PFSK-1 (cell line): ENCODE measurements at regions not wholly inside any gene's neighbourhood (a gene's known extent, or its start where the extent isn't known, plus 50 kb on each side); places are given as distances from the start of the nearest gene placed in this dataset.

Experiments
- POLR2AphosphoS5 ChIP-seq: IDR thresholded peaks from 2 replicates; pipeline ENCODE4 v1.6.1; 2012; ENCODE audit warnings: low read depth, mild to moderate bottlenecking, control low read depth, low read length, moderate library complexity
- SIN3A ChIP-seq: IDR thresholded peaks from 2 replicates; pipeline ENCODE4 v1.6.1; 2012; ENCODE audit warnings: mild to moderate bottlenecking, low read length, moderate library complexity, borderline replicate concordance; ENCODE audit not compliant: insufficient read depth

DNA sequence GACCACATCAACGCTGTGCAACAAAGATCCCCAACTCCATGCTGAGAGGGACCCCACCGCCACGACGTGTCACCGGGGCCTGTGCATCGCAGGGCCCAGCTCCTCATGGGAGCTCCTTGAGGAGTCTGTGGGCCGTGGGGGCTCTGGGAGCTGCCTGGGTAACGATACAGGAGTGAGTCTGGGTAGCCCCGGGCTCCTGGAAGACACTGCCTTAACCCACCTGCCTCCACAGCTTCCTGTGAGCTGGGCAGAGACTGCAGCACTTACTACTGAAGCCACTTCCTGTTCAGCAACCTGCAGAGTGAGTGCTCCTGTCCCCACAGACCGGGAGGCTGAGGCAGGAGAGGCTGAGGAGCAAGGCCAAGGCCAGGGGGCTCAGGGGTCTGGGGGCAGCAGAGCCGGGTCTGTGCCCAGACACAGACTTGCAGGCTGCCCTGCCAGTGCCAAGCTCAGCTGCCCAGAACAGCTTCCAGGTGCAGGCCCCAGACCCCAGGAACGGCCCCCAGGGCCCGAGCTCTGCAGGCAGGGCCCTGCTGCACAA is 226.7 kb downstream of the BRD1 start:
- TF ChIP-seq SIN3A: no peak
- no peak for TF ChIP-seq POLR2AphosphoS5
